ENCODE measurements at regions not wholly inside any gene's neighbourhood (a gene's known extent, or its start where the extent isn't known, plus 50 kb on each side); places are given as distances from the start of the nearest gene placed in this dataset.
A peak's percentile ranks its signal among the peaks of the same experiment; 100 is the strongest.
"Not testable (repeated sequence)": the region's sequence is repeated elsewhere in the genome, so short reads cannot be mapped to it uniquely, and the experiment has no call there.

DNA sequence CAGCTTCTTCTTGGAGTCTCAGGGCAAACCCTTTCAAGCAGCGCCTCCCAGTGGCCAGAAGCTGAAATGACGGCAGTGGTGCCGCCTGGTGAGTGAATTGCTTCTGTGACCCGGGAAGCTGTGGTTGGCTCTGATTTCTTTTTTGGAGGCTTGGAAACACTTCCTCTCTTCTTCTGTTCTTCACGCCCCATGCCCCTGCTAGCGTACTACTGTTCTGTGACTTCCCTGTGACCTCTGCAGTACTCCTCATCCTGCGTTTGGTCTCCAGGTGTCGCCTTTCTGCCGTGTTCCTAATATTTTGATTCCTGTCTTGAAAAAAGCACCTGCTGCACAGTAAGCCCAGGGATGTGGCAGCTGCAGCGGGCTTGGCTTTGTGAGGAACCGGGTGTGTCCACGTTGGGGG lies 176.4 kb downstream of the ADRA2C start:
- H3K27ac ChIP-seq; H3K27me3 ChIP-seq; DNase-seq (ENCODE audit: low spot score); H3K4me2 ChIP-seq; H3K4me3 ChIP-seq; H2AFZ ChIP-seq; H3K9me3 ChIP-seq (ENCODE audit: low read depth); H3K4me1 ChIP-seq (ENCODE audit: insufficient read depth); H3K9me2 ChIP-seq (replicated peaks; ENCODE audit: insufficient read depth); H3K79me2 ChIP-seq; H4K20me1 ChIP-seq (ENCODE audit: insufficient read depth, poor library complexity, severe bottlenecking); H3K36me3 ChIP-seq (replicated peaks; ENCODE audit: insufficient read depth, low read depth): not testable (repeated sequence)
- 24% methylated on average over 12 of the region's 12 CpGs for WGBS (ENCODE audit: low lambda C conversion rate, missing lambda C conversion rate)
- TF ChIP-seq, protein P1, sequence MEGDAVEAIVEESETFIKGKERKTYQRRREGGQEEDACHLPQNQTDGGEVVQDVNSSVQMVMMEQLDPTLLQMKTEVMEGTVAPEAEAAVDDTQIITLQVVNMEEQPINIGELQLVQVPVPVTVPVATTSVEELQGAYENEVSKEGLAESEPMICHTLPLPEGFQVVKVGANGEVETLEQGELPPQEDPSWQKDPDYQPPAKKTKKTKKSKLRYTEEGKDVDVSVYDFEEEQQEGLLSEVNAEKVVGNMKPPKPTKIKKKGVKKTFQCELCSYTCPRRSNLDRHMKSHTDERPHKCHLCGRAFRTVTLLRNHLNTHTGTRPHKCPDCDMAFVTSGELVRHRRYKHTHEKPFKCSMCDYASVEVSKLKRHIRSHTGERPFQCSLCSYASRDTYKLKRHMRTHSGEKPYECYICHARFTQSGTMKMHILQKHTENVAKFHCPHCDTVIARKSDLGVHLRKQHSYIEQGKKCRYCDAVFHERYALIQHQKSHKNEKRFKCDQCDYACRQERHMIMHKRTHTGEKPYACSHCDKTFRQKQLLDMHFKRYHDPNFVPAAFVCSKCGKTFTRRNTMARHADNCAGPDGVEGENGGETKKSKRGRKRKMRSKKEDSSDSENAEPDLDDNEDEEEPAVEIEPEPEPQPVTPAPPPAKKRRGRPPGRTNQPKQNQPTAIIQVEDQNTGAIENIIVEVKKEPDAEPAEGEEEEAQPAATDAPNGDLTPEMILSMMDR (IDR thresholded peaks at IDR 0.05; ENCODE audit: poor library complexity), result peak; percentile 54

DNA sequence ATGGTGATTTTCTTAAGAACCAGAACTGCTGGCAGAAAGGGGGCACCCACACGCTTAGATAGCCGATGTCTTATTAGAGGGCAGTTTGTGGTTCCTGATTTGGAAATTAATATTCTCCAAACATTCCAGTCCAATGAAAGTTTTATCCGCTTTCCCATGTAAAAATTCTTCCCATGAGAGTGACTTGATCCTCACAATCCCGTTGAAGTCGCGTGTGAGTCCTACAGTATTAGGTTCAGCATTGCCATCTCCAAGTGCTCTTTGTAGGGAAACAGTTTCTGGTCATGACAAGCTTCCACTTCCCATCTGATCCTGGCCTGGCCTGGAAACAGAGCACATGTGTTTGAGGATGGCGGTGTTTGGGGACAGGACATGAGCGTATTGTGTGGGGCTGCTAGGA lies 176.9 kb downstream of the ADRA2C start:
- WGBS (ENCODE audit: low lambda C conversion rate, missing lambda C conversion rate), result 75% methylated on average over 8 of the region's 8 CpGs
- H3K79me2 ChIP-seq; DNase-seq (ENCODE audit: low spot score); H4K20me1 ChIP-seq (ENCODE audit: insufficient read depth, poor library complexity, severe bottlenecking); H3K4me2 ChIP-seq; H3K4me3 ChIP-seq; H3K27me3 ChIP-seq; H3K9me2 ChIP-seq (replicated peaks; ENCODE audit: insufficient read depth); H2AFZ ChIP-seq; H3K27ac ChIP-seq; H3K9me3 ChIP-seq (ENCODE audit: low read depth); H3K4me1 ChIP-seq (ENCODE audit: insufficient read depth); H3K36me3 ChIP-seq (replicated peaks; ENCODE audit: insufficient read depth, low read depth): not testable (repeated sequence)

DNA sequence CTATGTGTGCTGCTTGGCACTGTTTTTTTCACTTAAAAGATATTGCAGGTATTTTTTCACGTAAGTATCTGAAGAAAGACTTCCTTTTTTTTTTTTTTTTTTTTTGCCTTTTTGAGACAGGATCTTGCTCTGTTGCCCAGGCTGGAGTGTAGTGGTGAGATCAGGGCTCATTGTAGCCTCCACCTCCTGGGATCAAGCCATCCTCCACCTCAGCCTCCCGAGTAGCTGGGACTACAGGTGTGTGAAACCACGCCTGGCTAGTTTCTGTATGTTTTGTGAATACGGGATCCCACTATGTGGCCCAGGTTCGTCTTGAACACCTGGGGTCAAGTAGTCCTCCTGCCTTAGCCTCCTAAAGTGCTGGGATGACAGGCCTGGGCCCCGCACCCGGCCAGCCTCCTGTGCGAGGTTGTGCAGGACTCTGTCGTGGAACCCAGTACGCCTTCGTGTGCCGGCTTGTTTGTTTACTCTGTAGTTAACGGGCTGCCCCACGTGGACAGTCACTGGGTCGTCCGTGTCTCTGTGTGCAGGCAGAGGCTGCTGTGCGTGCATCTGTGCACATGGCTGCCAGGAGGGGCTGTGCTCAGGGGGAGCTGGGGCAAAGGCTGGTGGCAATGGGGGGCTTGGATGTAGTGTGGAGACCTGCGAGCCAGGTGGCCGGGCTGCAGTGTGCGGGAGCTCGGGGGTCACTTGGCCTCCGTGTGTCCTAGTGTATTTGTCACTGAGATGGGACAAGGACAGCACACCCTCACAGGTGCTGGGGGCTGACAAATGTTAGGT lies 179.5 kb downstream of the ADRA2C start:
- Histone ChIP-seq H3K27ac (no peak overlapping the region), H3K4me2 (no peak overlapping the region), H3K36me3 (replicated peaks; ENCODE audit: insufficient read depth, low read depth) (no peaks in the 10 kb centered on the region), H3K4me1 (ENCODE audit: insufficient read depth) (no peaks in the 10 kb centered on the region), H3K9me2 (replicated peaks; ENCODE audit: insufficient read depth) (no peaks in the 10 kb centered on the region), H3K9me3 (ENCODE audit: low read depth) (no peaks in the 10 kb centered on the region), H3K4me3 (no peak overlapping the region), H3K79me2 (no peaks in the 10 kb centered on the region), H3K27me3 (no peaks in the 10 kb centered on the region), H2AFZ (no peak overlapping the region), H4K20me1 (ENCODE audit: insufficient read depth, poor library complexity, severe bottlenecking) (no peaks in the 10 kb centered on the region)
- WGBS (ENCODE audit: low lambda C conversion rate, missing lambda C conversion rate), result 90% methylated on average over 18 of the region's 22 CpGs
- DNase-seq (ENCODE audit: low spot score), result no peak
- TF ChIP-seq EZH2 (IDR thresholded peaks at IDR 0.05; ENCODE audit: borderline replicate concordance), result no peak
- no peak for TF ChIP-seq EZH2phosphoT487 (IDR thresholded peaks at IDR 0.05; ENCODE audit: low read depth, severe bottlenecking, unreplicated experiment)

DNA sequence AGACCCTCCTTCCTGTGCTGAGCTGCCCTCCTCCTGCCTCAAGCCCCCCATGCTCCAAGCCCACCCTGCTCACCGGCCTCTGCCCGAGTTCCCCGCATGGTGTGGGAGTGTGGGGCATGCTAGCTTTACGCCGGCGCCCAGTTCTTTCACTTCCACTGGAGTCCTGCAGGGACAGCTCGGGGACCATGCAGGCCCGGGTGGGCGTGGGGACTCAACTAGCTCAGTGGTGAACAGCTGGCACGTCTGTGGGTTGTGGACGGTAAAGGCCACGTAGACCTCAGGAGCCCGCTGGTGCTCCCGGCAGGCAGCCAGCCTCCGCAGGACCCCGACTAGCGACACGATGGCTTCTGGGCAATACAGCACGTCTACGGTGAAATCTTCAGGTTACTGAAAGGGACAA lies 180.4 kb downstream of the ADRA2C start:
- H3K27ac ChIP-seq; H3K9me3 ChIP-seq (ENCODE audit: low read depth); H3K9me2 ChIP-seq (replicated peaks; ENCODE audit: insufficient read depth); DNase-seq (ENCODE audit: low spot score); H2AFZ ChIP-seq; H3K4me2 ChIP-seq; H3K79me2 ChIP-seq; H3K27me3 ChIP-seq; H3K36me3 ChIP-seq (replicated peaks; ENCODE audit: insufficient read depth, low read depth); H3K4me1 ChIP-seq (ENCODE audit: insufficient read depth); H4K20me1 ChIP-seq (ENCODE audit: insufficient read depth, poor library complexity, severe bottlenecking); H3K4me3 ChIP-seq: not testable (repeated sequence)
- 98% methylated on average over 20 of the region's 20 CpGs for WGBS (ENCODE audit: low lambda C conversion rate, missing lambda C conversion rate)

DNA sequence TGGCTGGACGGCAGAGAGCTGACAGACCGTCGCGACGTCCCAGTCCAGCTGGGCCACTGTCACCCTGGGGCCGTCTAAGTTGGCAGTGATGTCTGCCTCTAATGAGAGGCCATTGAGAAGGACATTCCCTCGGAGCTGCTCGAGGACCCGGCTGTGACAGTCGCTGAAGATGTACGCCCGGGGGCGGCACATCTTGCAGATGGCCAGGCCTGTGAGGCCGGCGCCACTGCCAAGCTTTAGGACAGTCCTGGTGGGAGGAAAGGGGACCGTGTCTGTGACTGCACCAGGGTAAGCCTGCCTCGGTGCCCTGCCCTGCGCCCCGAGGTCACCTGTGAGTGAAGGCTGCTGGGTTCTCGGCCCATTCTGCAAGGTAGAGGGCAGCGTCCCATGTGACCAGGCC lies 181.6 kb downstream of the ADRA2C start:
- not testable (repeated sequence) for DNase-seq (ENCODE audit: low spot score); H3K9me3 ChIP-seq (ENCODE audit: low read depth); H3K36me3 ChIP-seq (replicated peaks; ENCODE audit: insufficient read depth, low read depth); H2AFZ ChIP-seq; H3K4me1 ChIP-seq (ENCODE audit: insufficient read depth); H3K4me2 ChIP-seq; H3K79me2 ChIP-seq; H3K27ac ChIP-seq; H4K20me1 ChIP-seq (ENCODE audit: insufficient read depth, poor library complexity, severe bottlenecking); H3K4me3 ChIP-seq; H3K9me2 ChIP-seq (replicated peaks; ENCODE audit: insufficient read depth); H3K27me3 ChIP-seq
- 90% methylated on average over 21 of the region's 21 CpGs for WGBS (ENCODE audit: low lambda C conversion rate, missing lambda C conversion rate)

DNA sequence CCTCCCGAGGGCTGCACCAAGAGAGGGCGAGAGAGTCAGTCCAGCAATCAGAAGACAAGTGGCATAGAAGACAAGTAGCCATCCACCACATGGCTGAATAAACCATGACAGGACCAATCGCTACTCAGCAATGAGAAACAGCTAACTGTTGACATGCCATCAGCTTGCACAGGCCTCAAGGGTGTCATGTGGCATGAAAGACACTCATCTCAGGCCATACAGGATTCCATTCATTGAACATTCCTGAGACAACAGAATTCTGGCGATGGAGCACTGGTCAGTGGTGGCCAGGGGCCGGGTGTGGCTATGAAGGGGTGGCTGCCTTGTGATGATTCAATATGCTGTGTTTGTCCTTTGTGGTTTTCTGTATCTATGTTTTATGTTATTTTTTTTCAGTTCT lies 182.0 kb downstream of the ADRA2C start:
- not testable (repeated sequence) for H2AFZ ChIP-seq; H3K79me2 ChIP-seq; H3K4me1 ChIP-seq (ENCODE audit: insufficient read depth); H3K4me2 ChIP-seq; H4K20me1 ChIP-seq (ENCODE audit: insufficient read depth, poor library complexity, severe bottlenecking); H3K9me2 ChIP-seq (replicated peaks; ENCODE audit: insufficient read depth); DNase-seq (ENCODE audit: low spot score); H3K9me3 ChIP-seq (ENCODE audit: low read depth); H3K36me3 ChIP-seq (replicated peaks; ENCODE audit: insufficient read depth, low read depth); H3K27me3 ChIP-seq; H3K4me3 ChIP-seq; H3K27ac ChIP-seq
- 91% methylated on average over 5 of the region's 5 CpGs for WGBS (ENCODE audit: low lambda C conversion rate, missing lambda C conversion rate)

All from hepatocyte (in vitro differentiated cells).